Coronary artery (tissue), 2 donors: ENCODE measurements at regions not wholly inside any gene's neighbourhood (a gene's known extent, or its start where the extent isn't known, plus 50 kb on each side); places are given as distances from the start of the nearest gene placed in this dataset.

Source experiments
- DNase-seq: peaks from one replicate; pipeline ENCODE4 v3.0.0-alpha.2; 2017; ENCODE audit warnings: low spot score
- H3K27ac ChIP-seq, 2 donors: fragments of 200-600 bp; sonication (generic); one replicate each; pipeline ENCODE4 v1.5.1; 2016 to 2019
- H3K4me3 ChIP-seq: fragments of 200-600 bp; sonication (generic); 2 replicates; pipeline ENCODE4 v1.5.1; 2016; ENCODE audit warnings: mild to moderate bottlenecking, moderate library complexity
- TF ChIP-seq, protein P1 (sequence below): fragments of 200-600 bp; sonication (generic); IDR thresholded peaks from one replicate; pipeline ENCODE4 v1.5.1; 2019; ENCODE audit warnings: antibody characterized with exemption

- Histone ChIP-seq H3K4me3 (no peak overlapping the region), H3K27ac (no peak overlapping the region)
- no peak for DNase-seq
- TF ChIP-seq, protein P1, sequence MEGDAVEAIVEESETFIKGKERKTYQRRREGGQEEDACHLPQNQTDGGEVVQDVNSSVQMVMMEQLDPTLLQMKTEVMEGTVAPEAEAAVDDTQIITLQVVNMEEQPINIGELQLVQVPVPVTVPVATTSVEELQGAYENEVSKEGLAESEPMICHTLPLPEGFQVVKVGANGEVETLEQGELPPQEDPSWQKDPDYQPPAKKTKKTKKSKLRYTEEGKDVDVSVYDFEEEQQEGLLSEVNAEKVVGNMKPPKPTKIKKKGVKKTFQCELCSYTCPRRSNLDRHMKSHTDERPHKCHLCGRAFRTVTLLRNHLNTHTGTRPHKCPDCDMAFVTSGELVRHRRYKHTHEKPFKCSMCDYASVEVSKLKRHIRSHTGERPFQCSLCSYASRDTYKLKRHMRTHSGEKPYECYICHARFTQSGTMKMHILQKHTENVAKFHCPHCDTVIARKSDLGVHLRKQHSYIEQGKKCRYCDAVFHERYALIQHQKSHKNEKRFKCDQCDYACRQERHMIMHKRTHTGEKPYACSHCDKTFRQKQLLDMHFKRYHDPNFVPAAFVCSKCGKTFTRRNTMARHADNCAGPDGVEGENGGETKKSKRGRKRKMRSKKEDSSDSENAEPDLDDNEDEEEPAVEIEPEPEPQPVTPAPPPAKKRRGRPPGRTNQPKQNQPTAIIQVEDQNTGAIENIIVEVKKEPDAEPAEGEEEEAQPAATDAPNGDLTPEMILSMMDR, result no peak
Measured at GRCh38 chr17:33989361-33990148, 265.5 kb upstream of the CCL2 start.

DNA sequence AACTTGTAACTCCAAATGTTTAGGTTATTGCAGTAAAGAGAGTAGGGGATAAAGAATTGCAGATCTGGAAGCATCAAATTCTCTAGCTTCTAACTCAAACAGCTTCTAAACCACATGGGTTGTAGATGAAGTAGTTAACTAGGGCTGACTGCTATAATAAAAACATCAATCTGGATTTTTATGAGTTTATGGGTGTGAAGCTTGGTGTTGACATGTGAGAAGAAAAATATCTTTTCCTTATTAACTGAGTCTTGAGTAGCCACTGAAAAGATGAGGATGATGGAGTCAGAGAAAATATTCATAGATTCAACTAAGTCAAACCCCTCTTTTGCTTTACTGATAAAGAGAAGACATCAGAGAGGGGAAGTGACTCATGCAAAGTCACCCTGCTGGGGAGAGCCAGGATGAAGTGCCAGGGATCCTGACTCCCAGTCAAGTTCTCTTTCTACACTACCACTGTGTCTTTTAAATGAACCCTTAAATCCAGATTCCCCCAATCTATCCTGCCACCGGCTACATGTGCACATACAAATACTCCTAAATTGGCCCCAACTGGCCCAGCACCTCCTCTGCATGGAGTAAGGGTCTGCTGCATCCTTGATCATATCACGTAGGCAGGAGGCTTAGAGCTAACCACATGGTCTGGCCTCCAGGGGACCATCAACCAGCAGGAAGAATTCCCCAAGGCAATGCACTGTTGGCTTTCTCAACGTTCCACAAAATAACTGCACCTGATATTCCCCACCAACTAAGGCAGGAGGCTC lies 264.0 kb upstream of the CCL2 start:
- TF ChIP-seq, protein P1, result no peak
- H3K4me3 ChIP-seq, result no peak overlapping the region
- DNase-seq, result no peak
- no peak overlapping the region for H3K27ac ChIP-seq

DNA sequence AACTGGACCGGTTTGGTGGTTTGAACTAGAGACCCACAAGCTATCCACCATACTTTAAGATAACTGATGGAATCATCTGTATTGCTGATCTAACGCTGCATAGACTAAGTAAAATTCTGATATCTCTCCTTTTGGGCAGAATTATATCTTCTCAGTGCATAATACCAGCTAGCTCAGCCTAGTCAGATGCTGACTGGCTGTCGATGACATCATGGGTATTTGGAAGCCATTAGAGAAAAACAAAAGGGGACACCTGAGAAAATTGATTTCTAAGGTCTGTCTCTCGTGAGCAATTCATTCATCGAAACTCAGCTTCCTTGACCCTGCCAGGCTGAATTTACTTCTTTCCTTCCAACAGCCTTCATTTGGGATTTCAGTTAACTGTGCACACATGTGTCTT lies 263.0 kb upstream of the CCL2 start:
- Histone ChIP-seq H3K4me3 (no peak overlapping the region), H3K27ac (no peak overlapping the region)
- DNase-seq, result no peak
- TF ChIP-seq, protein P1, result no peak

DNA sequence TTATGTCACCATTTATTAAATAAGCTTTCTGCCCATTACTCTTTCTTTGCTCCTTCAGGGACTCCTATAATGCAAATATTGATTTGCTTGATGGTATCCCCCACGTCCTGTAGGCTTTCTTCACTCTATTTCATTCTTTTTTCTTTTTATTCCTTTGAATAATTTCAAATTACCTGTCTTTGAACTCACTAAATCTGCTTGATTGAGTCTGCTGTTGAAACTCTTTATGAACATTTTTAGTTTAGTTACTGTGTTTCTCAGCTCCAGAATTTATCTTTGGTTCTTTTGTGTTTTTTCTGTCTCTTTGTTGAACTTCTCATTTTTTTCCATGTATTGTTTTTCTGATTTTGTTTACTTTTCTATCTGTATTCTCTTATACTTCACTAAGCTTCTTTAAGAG lies 254.4 kb upstream of the CCL2 start:
- no peak overlapping the region for H3K4me3 ChIP-seq
- no peak for DNase-seq
- TF ChIP-seq, protein P1, result no peak
- no peak overlapping the region for H3K27ac ChIP-seq

DNA sequence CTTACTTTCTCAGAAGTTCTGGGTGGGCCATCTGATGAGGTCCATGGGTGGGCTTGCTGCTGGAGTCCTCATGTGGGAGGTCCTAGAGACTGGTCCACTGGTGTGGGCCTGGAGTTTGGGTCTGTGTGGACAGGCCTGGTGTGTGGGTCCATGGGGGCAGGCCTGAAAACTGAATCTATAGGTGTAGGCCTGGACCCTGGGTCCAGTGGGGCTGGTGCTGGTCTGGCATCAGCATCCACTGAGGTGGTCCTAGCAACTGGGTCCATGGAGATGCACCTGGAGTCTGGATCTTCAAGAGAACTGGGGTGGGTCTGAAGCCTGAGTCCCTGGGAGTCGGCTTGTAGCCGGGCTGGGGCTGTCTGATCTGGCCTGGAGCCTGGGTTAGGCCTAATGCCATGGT lies 253.8 kb upstream of the CCL2 start:
- TF ChIP-seq, protein P1, result no peak
- H3K4me3 ChIP-seq, result no peak overlapping the region
- H3K27ac ChIP-seq, result no peak overlapping the region
- no peak for DNase-seq

- H3K27ac ChIP-seq, result no peak overlapping the region
- DNase-seq, result no peak
- TF ChIP-seq, protein P1, result no peak
- H3K4me3 ChIP-seq, result no peak overlapping the region
Measured at GRCh38 chr17:34006126-34006525, 249.0 kb upstream of the CCL2 start.

- DNase-seq, result no peak
- TF ChIP-seq, protein P1, result no peak
- Histone ChIP-seq H3K27ac (no peak overlapping the region), H3K4me3 (no peak overlapping the region)
Measured at GRCh38 chr17:34008125-34008524, 247.0 kb upstream of the CCL2 start.
